HuH-7.5 (cell line): ENCODE measurements at regions not wholly inside any gene's neighbourhood (a gene's known extent, or its start where the extent isn't known, plus 50 kb on each side); places are given as distances from the start of the nearest gene placed in this dataset.

ENCODE experiments used
- DNase-seq: peaks from one replicate; pipeline ENCODE4 v3.0.0; 2011; ENCODE audit warnings: low spot score

GRCh38 chr11:44493930-44494329 lies 71.5 kb upstream of the CD82 start:
- DNase-seq: no peak

GRCh38 chr11:44494785-44495184 lies 70.7 kb upstream of the CD82 start:
- no peak for DNase-seq

- no peak for DNase-seq
Measured at GRCh38 chr11:44496391-44496790, 69.1 kb upstream of the CD82 start.

- DNase-seq: no peak
Measured at GRCh38 chr11:44498089-44498871, 67.2 kb upstream of the CD82 start.

- no peak for DNase-seq
Measured at GRCh38 chr11:44502506-44502905, 63.0 kb upstream of the CD82 start.

- no peak for DNase-seq
Measured at GRCh38 chr11:44505581-44506054, 59.8 kb upstream of the CD82 start.

GRCh38 chr11:44506375-44507016 lies 59.0 kb upstream of the CD82 start:
- DNase-seq: no peak

- DNase-seq: no peak
Measured at GRCh38 chr11:44507491-44507890, 58.0 kb upstream of the CD82 start.

- DNase-seq: no peak
Measured at GRCh38 chr11:44507896-44508445, 57.5 kb upstream of the CD82 start.

- DNase-seq: no peak
Measured at GRCh38 chr11:44509296-44509695, 56.2 kb upstream of the CD82 start.

- DNase-seq: no peak
Measured at GRCh38 chr11:44510372-44510771, 55.1 kb upstream of the CD82 start.

GRCh38 chr11:44512818-44513217 lies 52.6 kb upstream of the CD82 start:
- DNase-seq: no peak

- DNase-seq: no peak
Measured at GRCh38 chr11:44515048-44515447, 50.4 kb upstream of the CD82 start.
